Right lobe of liver (tissue), 4 donors: ENCODE measurements at regions not wholly inside any gene's neighbourhood (a gene's known extent, or its start where the extent isn't known, plus 50 kb on each side); places are given as distances from the start of the nearest gene placed in this dataset.

ENCODE experiments used
- POLR2A ChIP-seq: fragments of 450-650 bp; IDR thresholded peaks from one replicate; pipeline ENCODE4 v1.6.1; 2017; ENCODE audit warnings: antibody characterized with exemption, mild to moderate bottlenecking
- TF ChIP-seq, protein P1 (sequence below), 4 donors: fragments of 200-600 bp in 3 of 4; fragments of 450-650 bp in 1 of 4; IDR thresholded peaks; one replicate each; pipeline versions ENCODE4 v1.5.1 to v1.8.0; 2016 to 2022; ENCODE audit warnings: antibody characterized with exemption in 4 of 4, mild to moderate bottlenecking in 2 of 4
- donor health status: DM: no; HTN: no; CAD: no.
- donor health status: DM: no; HTN: no; CAD: no.
- donor health status: DM: no; HTN: yes; CAD: no.

DNA sequence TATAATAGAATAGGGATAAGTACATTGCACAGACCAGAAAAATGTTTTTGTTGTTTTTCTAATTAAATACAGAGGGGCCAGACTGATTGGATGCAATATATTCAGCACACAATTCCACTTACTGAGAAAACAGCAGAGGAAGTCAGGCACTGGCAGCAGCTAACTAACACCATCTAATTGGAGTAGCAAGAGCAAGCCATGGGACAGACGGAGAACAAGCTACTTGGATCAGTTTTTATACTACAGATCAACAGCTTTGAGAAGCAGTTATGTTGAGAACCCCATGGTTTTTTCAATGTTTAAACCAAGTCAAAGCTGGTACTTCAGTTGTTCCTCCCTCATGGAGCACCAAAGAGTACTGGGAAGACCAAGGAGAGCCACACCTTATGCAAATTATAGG, 1249.4 kb downstream of the LRFN5 start:
- TF ChIP-seq, protein P1, sequence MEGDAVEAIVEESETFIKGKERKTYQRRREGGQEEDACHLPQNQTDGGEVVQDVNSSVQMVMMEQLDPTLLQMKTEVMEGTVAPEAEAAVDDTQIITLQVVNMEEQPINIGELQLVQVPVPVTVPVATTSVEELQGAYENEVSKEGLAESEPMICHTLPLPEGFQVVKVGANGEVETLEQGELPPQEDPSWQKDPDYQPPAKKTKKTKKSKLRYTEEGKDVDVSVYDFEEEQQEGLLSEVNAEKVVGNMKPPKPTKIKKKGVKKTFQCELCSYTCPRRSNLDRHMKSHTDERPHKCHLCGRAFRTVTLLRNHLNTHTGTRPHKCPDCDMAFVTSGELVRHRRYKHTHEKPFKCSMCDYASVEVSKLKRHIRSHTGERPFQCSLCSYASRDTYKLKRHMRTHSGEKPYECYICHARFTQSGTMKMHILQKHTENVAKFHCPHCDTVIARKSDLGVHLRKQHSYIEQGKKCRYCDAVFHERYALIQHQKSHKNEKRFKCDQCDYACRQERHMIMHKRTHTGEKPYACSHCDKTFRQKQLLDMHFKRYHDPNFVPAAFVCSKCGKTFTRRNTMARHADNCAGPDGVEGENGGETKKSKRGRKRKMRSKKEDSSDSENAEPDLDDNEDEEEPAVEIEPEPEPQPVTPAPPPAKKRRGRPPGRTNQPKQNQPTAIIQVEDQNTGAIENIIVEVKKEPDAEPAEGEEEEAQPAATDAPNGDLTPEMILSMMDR (IDR thresholded peaks at IDR 0.05): no peak
- no peak for TF ChIP-seq POLR2A
